SKM-1 treated with dmso at 0.1 percent for 144 hours (cell line): ENCODE measurements at regions not wholly inside any gene's neighbourhood (a gene's known extent, or its start where the extent isn't known, plus 50 kb on each side); places are given as distances from the start of the nearest gene placed in this dataset.

Experiments used
- DNase-seq: peaks from one replicate; lab custom pipeline; 2025; ENCODE audit not compliant: unreplicated experiment; lab: John Stamatoyannopoulos, UW

- no peak for DNase-seq
Observed at GRCh38 chr3:117246771-117247555, 537.4 kb downstream of the TUSC7 start.

GRCh38 chr3:117248153-117248552, 538.6 kb downstream of the TUSC7 start:
- no peak for DNase-seq

- DNase-seq = no peak
Observed at GRCh38 chr3:117252208-117252607, 542.6 kb downstream of the TUSC7 start.

- no peak for DNase-seq
Observed at GRCh38 chr3:117252651-117253050, 543.1 kb downstream of the TUSC7 start.

GRCh38 chr3:117253636-117254035, 544.1 kb downstream of the TUSC7 start:
- no peak for DNase-seq

GRCh38 chr3:117254985-117255384, 545.4 kb downstream of the TUSC7 start:
- no peak for DNase-seq

- no peak for DNase-seq
Observed at GRCh38 chr3:117255736-117256135, 546.2 kb downstream of the TUSC7 start.

- no peak for DNase-seq
Observed at GRCh38 chr3:117261983-117262421, 552.4 kb downstream of the TUSC7 start.

GRCh38 chr3:117263270-117263669, 553.7 kb downstream of the TUSC7 start:
- no peak for DNase-seq

- no peak for DNase-seq
Observed at GRCh38 chr3:117263745-117264144, 554.2 kb downstream of the TUSC7 start.

GRCh38 chr3:117264204-117264994, 554.8 kb downstream of the TUSC7 start:
- no peak for DNase-seq

- no peak for DNase-seq
Observed at GRCh38 chr3:117266806-117267205, 557.2 kb downstream of the TUSC7 start.

GRCh38 chr3:117268318-117268717, 558.7 kb downstream of the TUSC7 start:
- no peak for DNase-seq

GRCh38 chr3:117272274-117272673, 562.7 kb downstream of the TUSC7 start:
- no peak for DNase-seq

- no peak for DNase-seq
Observed at GRCh38 chr3:117272876-117273523, 563.4 kb downstream of the TUSC7 start.

- no peak for DNase-seq
Observed at GRCh38 chr3:117277816-117278215, 568.2 kb downstream of the TUSC7 start.

- no peak for DNase-seq
Observed at GRCh38 chr3:117278424-117279190, 569.0 kb downstream of the TUSC7 start.

GRCh38 chr3:117281371-117281770, 571.8 kb downstream of the TUSC7 start:
- DNase-seq = no peak

GRCh38 chr3:117282566-117282965, 573.0 kb downstream of the TUSC7 start:
- no peak for DNase-seq

- DNase-seq = no peak
Observed at GRCh38 chr3:117285737-117286136, 576.2 kb downstream of the TUSC7 start.

- DNase-seq = no peak
Observed at GRCh38 chr3:117286488-117286887, 576.9 kb downstream of the TUSC7 start.
